Activated CD4-positive, alpha-beta T cell treated with anti-CD3 and anti-CD28 coated beads, Interleukin-2, Interleukin-4, amounts not matched to agents 100 ng/mL and 50 ng/mL, durations not matched to agents 16 hours and 8 hours (primary cell): ENCODE measurements at regions not wholly inside any gene's neighbourhood (a gene's known extent, or its start where the extent isn't known, plus 50 kb on each side); places are given as distances from the start of the nearest gene placed in this dataset.

ENCODE experiments used
- DNase-seq: peaks from one replicate; pipeline ENCODE4 v3.0.0-alpha.2; 2020; ENCODE audit warnings: low spot score

- no peak for DNase-seq
These were observed 63.4 kb upstream of the SPTBN1 start for GRCh38 chr2:54392555-54393324.

- peak; percentile 22 for DNase-seq
These were observed 61.7 kb upstream of the SPTBN1 start for GRCh38 chr2:54394392-54394791.

GRCh38 chr2:54396107-54396506 is 60.0 kb upstream of the SPTBN1 start:
- no peak for DNase-seq

- DNase-seq = no peak
These were observed 59.3 kb upstream of the SPTBN1 start for GRCh38 chr2:54396798-54397197.

- no peak for DNase-seq
These were observed 58.7 kb upstream of the SPTBN1 start for GRCh38 chr2:54397426-54397825.

- DNase-seq = no peak
These were observed 54.6 kb upstream of the SPTBN1 start for GRCh38 chr2:54401554-54401953.

GRCh38 chr2:54402350-54402749 is 53.8 kb upstream of the SPTBN1 start:
- no peak for DNase-seq

GRCh38 chr2:54403512-54404238 is 52.5 kb upstream of the SPTBN1 start:
- no peak for DNase-seq

- no peak for DNase-seq
These were observed 51.9 kb upstream of the SPTBN1 start for GRCh38 chr2:54404270-54404669.

- DNase-seq = no peak
These were observed 50.1 kb upstream of the SPTBN1 start for GRCh38 chr2:54406031-54406430.
